ENCODE measurements at regions not wholly inside any gene's neighbourhood (a gene's known extent, or its start where the extent isn't known, plus 50 kb on each side); places are given as distances from the start of the nearest gene placed in this dataset.

- no peak for DNase-seq
These were observed 93.0 kb upstream of the LDB2 start for GRCh38 chr4:16991450-16991849.

- no peak for DNase-seq
These were observed 90.9 kb upstream of the LDB2 start for GRCh38 chr4:16989371-16989770.

GRCh38 chr4:16988814-16989213 lies 90.4 kb upstream of the LDB2 start:
- DNase-seq, result no peak

- DNase-seq, result no peak
These were observed 78.6 kb upstream of the LDB2 start for GRCh38 chr4:16977081-16977480.

- DNase-seq, result no peak
These were observed 71.3 kb upstream of the LDB2 start for GRCh38 chr4:16969696-16970135.

GRCh38 chr4:16967722-16968121 lies 69.3 kb upstream of the LDB2 start:
- no peak for DNase-seq

GRCh38 chr4:16959305-16959704 lies 60.9 kb upstream of the LDB2 start:
- no peak for DNase-seq

- DNase-seq, result no peak
These were observed 54.6 kb upstream of the LDB2 start for GRCh38 chr4:16952896-16953630.

GRCh38 chr4:16952462-16952871 lies 54.0 kb upstream of the LDB2 start:
- DNase-seq, result no peak
